ENCODE measurements at regions not wholly inside any gene's neighbourhood (a gene's known extent, or its start where the extent isn't known, plus 50 kb on each side); places are given as distances from the start of the nearest gene placed in this dataset.

DNA sequence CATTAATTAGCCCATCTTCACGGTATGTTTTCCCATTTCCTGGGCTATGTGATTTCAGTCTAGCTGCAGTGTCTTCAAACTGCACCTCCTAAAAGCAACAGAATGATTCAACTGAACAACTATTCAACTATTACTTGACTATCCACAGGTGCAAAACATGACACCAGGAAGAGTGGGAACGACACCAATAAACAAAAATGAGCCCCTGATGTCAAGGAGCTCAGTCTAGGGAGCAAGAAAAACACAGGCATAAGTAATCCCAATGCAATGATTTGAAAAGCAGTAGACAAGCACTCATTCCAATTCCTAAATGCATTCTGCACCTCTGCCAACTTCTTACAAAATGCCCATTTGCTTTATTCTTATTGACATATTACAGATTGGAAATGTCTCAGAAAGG is 285.6 kb downstream of the ETS1 start:
- Histone ChIP-seq H3K79me2 (replicated peaks; ENCODE audit: insufficient read depth) (no peaks in the 10 kb centered on the region), H3K27me3 (ENCODE audit: insufficient read depth) (no peaks in the 10 kb centered on the region), H3K4me1 (ENCODE audit: insufficient read depth) (peaks cover 9% of the 10 kb centered on the region; the same call in 1 of the 2 replicates), H3K4me2 (no peak overlapping the region), H2AFZ (no peak overlapping the region), H3K27ac (ENCODE audit: low read depth) (no peak overlapping the region), H3K9me2 (ENCODE audit: insufficient read depth) (no peaks in the 10 kb centered on the region), H4K20me1 (replicated peaks; ENCODE audit: insufficient read depth) (no peaks in the 10 kb centered on the region), H3K36me3 (ENCODE audit: insufficient read depth) (no peaks in the 10 kb centered on the region), H3F3A (replicated peaks; ENCODE audit: low read depth) (no peaks in the 10 kb centered on the region), H3K4me3 (no peak overlapping the region)
- no peaks in the 10 kb centered on the region for H3K36me3 Mint-ChIP-seq (ENCODE audit: low read depth)
- H3K4me1 Mint-ChIP-seq, result 0 out of 3 replicates have a peak, but pooled peaks cover 2% of the 10 kb centered on the region
- no peak overlapping the region for H3K27ac Mint-ChIP-seq
- no peaks in the 10 kb centered on the region for H3K27me3 Mint-ChIP-seq (ENCODE audit: insufficient read depth, low read depth, poor library complexity)
- no peak overlapping the region for H3K4me3 Mint-ChIP-seq
- peaks cover 2% of the 10 kb centered on the region; the same call in 2 of the 3 replicates for H3K9me3 Mint-ChIP-seq
- DNase-seq (ENCODE audit: low spot score) (no peak), ATAC-seq (no peak)
- TF ChIP-seq ZNF331 (CRISPR knock-in tag; IDR thresholded peaks at IDR 0.05; ENCODE audit: low read depth), result no peak
- no peak for TF ChIP-seq EZH2phosphoT487 (IDR thresholded peaks at IDR 0.05; ENCODE audit: unreplicated experiment)
- TF ChIP-seq STAT1 (IDR thresholded peaks at IDR 0.05; ENCODE audit: unreplicated experiment), result no peak
- TF ChIP-seq POLR2AphosphoS5 (IDR thresholded peaks at IDR 0.05; ENCODE audit: low read depth), result no peak
- TF ChIP-seq EZH2 (IDR thresholded peaks at IDR 0.05; ENCODE audit: low read depth, unreplicated experiment), result no peak
- TF ChIP-seq, protein P1, sequence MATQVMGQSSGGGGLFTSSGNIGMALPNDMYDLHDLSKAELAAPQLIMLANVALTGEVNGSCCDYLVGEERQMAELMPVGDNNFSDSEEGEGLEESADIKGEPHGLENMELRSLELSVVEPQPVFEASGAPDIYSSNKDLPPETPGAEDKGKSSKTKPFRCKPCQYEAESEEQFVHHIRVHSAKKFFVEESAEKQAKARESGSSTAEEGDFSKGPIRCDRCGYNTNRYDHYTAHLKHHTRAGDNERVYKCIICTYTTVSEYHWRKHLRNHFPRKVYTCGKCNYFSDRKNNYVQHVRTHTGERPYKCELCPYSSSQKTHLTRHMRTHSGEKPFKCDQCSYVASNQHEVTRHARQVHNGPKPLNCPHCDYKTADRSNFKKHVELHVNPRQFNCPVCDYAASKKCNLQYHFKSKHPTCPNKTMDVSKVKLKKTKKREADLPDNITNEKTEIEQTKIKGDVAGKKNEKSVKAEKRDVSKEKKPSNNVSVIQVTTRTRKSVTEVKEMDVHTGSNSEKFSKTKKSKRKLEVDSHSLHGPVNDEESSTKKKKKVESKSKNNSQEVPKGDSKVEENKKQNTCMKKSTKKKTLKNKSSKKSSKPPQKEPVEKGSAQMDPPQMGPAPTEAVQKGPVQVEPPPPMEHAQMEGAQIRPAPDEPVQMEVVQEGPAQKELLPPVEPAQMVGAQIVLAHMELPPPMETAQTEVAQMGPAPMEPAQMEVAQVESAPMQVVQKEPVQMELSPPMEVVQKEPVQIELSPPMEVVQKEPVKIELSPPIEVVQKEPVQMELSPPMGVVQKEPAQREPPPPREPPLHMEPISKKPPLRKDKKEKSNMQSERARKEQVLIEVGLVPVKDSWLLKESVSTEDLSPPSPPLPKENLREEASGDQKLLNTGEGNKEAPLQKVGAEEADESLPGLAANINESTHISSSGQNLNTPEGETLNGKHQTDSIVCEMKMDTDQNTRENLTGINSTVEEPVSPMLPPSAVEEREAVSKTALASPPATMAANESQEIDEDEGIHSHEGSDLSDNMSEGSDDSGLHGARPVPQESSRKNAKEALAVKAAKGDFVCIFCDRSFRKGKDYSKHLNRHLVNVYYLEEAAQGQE (IDR thresholded peaks at IDR 0.05; ENCODE audit: unreplicated experiment), result no peak
- TF ChIP-seq ZNF114 (CRISPR knock-in tag; IDR thresholded peaks at IDR 0.05), result no peak
- no peak for TF ChIP-seq CREB1 (CRISPR knock-in tag; IDR thresholded peaks at IDR 0.05; ENCODE audit: low read depth)
- no peak for TF ChIP-seq NANOG (IDR thresholded peaks at IDR 0.05; ENCODE audit: borderline replicate concordance)
- TF ChIP-seq, protein P2, sequence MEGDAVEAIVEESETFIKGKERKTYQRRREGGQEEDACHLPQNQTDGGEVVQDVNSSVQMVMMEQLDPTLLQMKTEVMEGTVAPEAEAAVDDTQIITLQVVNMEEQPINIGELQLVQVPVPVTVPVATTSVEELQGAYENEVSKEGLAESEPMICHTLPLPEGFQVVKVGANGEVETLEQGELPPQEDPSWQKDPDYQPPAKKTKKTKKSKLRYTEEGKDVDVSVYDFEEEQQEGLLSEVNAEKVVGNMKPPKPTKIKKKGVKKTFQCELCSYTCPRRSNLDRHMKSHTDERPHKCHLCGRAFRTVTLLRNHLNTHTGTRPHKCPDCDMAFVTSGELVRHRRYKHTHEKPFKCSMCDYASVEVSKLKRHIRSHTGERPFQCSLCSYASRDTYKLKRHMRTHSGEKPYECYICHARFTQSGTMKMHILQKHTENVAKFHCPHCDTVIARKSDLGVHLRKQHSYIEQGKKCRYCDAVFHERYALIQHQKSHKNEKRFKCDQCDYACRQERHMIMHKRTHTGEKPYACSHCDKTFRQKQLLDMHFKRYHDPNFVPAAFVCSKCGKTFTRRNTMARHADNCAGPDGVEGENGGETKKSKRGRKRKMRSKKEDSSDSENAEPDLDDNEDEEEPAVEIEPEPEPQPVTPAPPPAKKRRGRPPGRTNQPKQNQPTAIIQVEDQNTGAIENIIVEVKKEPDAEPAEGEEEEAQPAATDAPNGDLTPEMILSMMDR (conservative IDR thresholded peaks at IDR 0.05; ENCODE audit: low read depth in 2 of 2), result no peak
- no peak for TF ChIP-seq JUNB (IDR thresholded peaks at IDR 0.05; ENCODE audit: unreplicated experiment)

DNA sequence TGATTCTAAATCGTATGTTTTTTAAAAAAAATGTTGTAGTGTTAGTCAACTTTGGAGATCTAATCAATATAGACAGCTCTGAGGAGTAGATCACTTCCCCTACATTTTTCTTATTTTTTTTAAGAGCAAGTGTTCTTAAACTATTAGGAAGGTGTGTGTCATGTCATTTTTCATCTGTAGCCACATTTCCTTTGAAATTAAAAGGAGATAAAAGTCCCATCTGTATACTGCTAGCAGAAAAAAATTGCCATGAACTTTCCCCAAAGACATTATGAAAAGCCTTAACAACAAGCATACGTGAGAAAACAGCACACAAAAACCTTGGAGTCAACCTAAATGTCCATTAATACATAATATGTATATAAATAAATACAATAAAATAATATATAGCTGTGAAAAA is 286.6 kb downstream of the ETS1 start:
- DNase-seq (ENCODE audit: low spot score) (no peak), ATAC-seq (no peak)
- H3K27me3 ChIP-seq (ENCODE audit: insufficient read depth), result no peaks in the 10 kb centered on the region
- H3K4me1 ChIP-seq (ENCODE audit: insufficient read depth), result peaks cover 9% of the 10 kb centered on the region; the same call in 1 of the 2 replicates
- no peaks in the 10 kb centered on the region for H3K9me2 ChIP-seq (ENCODE audit: insufficient read depth)
- H2AFZ ChIP-seq, result no peak overlapping the region
- Mint-ChIP-seq H3K4me3 (no peak overlapping the region), H3K36me3 (ENCODE audit: low read depth) (no peaks in the 10 kb centered on the region), H3K4me1 (0 out of 3 replicates have a peak, but pooled peaks cover 2% of the 10 kb centered on the region), H3K27me3 (ENCODE audit: insufficient read depth, low read depth, poor library complexity) (no peaks in the 10 kb centered on the region), H3K27ac (no peak overlapping the region), H3K9me3 (peaks cover 2% of the 10 kb centered on the region; the same call in 2 of the 3 replicates)
- H3K4me3 ChIP-seq, result no peak overlapping the region
- no peaks in the 10 kb centered on the region for H3K36me3 ChIP-seq (ENCODE audit: insufficient read depth)
- no peaks in the 10 kb centered on the region for H3F3A ChIP-seq (replicated peaks; ENCODE audit: low read depth)
- H4K20me1 ChIP-seq (replicated peaks; ENCODE audit: insufficient read depth), result no peaks in the 10 kb centered on the region
- no peaks in the 10 kb centered on the region for H3K79me2 ChIP-seq (replicated peaks; ENCODE audit: insufficient read depth)
- H3K27ac ChIP-seq (ENCODE audit: low read depth), result no peak overlapping the region
- no peak overlapping the region for H3K4me2 ChIP-seq
- TF ChIP-seq POLR2AphosphoS5 (IDR thresholded peaks at IDR 0.05; ENCODE audit: low read depth), result no peak
- TF ChIP-seq, protein P3, sequence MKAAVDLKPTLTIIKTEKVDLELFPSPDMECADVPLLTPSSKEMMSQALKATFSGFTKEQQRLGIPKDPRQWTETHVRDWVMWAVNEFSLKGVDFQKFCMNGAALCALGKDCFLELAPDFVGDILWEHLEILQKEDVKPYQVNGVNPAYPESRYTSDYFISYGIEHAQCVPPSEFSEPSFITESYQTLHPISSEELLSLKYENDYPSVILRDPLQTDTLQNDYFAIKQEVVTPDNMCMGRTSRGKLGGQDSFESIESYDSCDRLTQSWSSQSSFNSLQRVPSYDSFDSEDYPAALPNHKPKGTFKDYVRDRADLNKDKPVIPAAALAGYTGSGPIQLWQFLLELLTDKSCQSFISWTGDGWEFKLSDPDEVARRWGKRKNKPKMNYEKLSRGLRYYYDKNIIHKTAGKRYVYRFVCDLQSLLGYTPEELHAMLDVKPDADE (IDR thresholded peaks at IDR 0.05), result no peak
- TF ChIP-seq, protein P2 (conservative IDR thresholded peaks at IDR 0.05; ENCODE audit: low read depth in 2 of 2), result no peak
- no peak for TF ChIP-seq ZNF114 (CRISPR knock-in tag; IDR thresholded peaks at IDR 0.05)
- no peak for TF ChIP-seq EZH2phosphoT487 (IDR thresholded peaks at IDR 0.05; ENCODE audit: unreplicated experiment)

Data from GM23338 (cell line).